HG03025 (cell line): ENCODE measurements at regions not wholly inside any gene's neighbourhood (a gene's known extent, or its start where the extent isn't known, plus 50 kb on each side); places are given as distances from the start of the nearest gene placed in this dataset.
A peak's percentile ranks its signal among the peaks of the same experiment; 100 is the strongest.
"Not testable (repeated sequence)": the region's sequence is repeated elsewhere in the genome, so short reads cannot be mapped to it uniquely, and the experiment has no call there.

Experiments
- ATAC-seq: cut with Tn5 transposase; IDR thresholded peaks from one replicate; pipeline ENCODE4 v1.9.1; 2021; ENCODE audit warnings: mild to moderate bottlenecking, moderate library complexity; ENCODE audit not compliant: unreplicated experiment, low FRiP score

DNA sequence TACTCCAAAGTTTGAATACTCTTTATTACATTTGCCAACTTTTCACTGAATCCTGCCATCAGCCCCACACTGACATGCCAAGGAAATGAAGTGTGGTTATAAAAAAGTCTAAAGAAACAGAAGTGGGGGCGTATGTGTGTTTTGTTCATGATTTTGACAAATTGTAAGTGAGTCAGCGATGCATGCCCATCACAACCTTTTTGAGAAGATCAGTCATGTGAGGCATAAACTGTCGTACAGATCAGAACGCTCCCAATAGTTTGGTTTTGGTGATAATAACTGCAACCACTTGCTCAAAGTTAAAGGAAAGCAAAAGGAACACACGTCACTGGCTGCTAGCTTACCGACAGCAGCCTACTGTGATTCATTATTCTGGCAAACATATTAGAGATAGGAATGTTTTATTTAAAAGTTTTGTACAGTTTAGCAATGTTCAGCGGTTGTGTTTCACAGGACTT lies 95.6 kb downstream of the RGS2 start:
- ATAC-seq: no peak

DNA sequence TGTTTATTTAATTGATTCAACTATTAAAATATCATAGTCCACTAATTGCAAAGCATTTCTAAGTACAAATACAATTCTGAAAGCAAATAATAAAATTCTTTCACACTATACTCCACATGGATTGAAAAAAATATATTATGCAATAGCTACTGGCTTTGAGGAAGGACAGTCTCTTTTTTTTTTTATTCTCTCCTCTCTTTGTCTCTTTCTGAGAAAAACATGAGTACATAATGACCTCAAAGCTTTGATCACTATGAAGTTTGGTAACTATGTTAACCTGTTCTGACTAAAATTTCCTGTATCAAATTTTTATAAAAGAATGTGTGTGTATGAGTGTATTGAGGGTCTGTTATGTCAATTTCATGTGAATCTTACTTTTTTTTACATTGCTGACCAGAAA lies 96.2 kb downstream of the RGS2 start:
- ATAC-seq: no peak

DNA sequence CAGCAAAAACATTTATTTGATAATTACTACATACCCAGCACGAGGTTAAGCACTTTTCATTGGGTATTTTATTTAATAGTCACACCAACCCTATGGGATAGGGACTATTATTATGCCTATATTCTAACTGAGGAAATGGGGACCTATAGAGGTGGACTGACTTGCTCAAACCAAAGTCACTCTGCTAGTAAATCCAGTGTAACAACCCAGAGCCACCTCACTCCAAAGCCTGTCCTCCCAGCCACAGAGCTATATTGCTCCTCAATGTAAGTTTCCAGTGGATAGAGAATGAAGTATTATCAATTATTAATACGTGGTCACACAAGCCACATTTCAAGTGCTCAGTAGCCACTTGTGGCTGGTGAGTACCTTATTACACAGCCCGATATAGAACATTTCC lies 97.5 kb downstream of the RGS2 start:
- no peak for ATAC-seq

DNA sequence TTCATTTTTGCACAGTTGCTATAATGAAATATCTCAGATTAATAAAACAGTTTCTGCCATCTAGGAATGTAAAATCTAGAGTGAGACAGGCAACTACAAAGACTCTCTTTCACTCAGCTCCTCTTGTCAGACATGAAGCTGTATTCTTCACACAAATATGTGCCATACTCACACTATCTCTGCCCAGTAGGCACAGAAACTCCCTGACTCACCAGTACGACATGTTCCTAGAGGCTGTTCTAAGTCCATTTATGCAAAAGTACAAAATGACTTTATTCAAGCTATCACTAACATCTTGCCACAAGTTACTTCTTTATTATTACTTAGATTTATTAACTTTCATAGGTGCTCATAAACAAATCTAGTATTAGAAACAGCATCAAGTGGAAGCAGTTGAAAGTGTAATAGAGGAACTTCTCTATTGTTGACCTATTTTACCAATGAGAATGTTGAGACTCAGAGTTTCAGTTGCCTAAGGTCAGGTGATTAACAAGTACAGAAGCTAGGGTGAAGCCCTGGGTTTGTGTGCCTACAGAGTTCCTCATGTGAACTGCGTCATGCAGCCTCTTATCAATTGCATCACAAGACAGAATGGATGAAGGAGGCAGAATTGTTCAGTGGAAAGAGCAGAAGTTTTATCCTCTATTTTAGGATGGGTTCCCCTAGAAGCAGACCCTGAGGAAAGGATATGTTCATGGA lies 98.9 kb downstream of the RGS2 start:
- ATAC-seq: no peak

DNA sequence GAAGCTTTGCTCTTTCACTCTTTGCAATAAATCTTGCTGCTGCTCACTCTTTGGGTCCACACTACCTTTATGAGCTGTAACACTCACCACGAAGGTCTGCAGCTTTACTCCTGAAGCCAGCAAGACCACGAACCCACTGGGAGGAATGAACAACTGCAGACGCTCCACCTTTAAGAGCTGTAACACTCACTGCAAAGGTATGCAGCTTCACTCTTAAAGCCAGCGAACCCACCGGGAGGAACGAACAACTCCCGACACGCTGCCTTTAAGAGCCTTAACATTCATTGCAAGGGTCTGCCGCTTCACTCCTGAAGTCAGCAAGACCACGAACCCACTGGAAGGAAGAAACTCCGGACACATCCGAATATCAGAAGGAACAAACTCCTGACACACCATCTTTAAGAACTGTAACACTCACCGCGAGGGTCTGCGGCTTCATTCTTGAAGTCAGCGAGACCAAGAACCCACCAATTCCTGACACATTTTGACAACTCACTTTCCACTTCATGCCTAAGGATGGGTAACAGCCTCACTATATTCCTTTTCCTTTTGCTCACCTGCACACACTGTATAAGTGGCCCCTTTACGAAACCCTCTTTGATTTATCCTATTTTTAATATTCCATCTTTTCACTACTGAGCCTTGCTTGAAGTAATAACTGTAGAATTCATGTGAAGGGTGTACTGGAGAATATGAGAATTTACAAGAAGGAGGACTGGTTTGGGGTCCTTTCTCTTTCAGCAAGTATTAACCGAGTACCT lies 103.2 kb downstream of the RGS2 start:
- not testable (repeated sequence) for ATAC-seq

DNA sequence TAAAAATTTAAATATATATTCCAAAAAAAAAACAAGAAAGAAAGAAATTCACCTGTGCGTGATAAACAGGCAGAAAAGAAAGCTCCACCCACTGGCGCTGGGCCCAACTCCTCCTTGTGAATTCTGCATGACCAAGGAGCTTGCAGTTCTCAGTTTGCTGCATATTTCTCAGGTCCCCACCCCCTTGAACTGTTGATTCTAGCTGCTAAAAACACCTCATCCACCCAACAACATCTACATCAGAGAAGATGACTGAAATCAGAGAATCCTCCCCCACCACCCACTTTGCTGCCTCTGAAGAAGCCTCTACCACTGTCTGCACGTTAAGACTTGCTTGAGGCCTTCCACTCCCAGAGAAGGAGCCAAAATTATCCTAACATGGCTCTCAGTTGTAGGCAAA lies 104.8 kb downstream of the RGS2 start:
- ATAC-seq: no peak

DNA sequence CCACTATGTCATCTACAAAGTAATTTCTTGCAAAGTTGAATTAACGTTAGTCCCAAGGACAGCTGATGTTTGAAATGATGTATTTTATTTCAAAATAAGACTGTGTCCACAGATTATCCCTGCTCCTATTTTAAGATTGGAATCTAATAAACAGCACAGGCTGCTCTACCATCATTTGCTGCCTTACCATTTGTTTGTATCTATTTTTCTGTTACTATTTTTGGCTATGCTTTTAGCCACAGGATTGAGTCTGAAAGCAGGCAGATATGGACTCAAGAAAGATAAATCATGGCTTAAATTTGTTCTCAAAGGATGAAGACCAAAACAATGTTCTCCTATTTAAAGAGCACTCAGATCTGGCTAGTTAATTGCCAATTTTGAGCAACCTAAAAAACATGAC lies 105.3 kb downstream of the RGS2 start:
- no peak for ATAC-seq

DNA sequence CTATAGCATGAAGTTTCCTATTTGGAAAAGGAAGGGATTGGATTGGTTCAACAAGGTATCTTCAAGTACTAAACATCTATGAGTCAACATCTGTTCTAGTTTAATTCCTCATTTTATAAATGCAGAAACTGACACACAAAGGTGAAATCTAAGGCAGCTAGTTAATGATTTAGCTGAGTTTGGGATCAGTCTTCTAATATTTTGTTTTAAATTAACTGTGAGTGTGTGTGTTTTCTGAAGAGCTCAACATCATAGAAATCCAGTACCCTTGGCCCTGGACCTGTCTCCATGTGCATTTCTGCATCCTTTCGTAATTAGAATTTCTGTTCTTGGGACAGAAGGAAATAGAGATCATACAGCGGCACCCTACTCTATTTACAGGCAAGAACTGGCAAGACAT lies 105.9 kb downstream of the RGS2 start:
- no peak for ATAC-seq

DNA sequence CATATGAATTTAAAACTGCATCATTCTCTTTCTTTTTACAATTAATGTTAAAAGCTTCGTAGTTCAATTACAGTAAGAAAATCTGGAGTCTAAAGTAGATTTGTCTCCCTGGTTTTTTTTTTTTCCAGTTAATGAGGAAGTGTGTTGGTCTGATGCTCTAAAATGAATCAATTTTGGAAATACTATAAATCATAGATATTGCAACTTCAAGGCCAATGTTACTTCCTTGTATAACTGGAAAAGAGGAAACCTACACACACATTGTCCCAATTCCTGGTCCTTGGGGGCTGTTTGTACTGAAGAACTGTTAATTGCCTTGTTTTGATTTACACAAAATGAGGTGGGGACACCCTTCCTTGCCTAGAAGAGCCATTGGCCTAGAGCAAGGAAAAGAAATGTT lies 107.2 kb downstream of the RGS2 start:
- no peak for ATAC-seq

DNA sequence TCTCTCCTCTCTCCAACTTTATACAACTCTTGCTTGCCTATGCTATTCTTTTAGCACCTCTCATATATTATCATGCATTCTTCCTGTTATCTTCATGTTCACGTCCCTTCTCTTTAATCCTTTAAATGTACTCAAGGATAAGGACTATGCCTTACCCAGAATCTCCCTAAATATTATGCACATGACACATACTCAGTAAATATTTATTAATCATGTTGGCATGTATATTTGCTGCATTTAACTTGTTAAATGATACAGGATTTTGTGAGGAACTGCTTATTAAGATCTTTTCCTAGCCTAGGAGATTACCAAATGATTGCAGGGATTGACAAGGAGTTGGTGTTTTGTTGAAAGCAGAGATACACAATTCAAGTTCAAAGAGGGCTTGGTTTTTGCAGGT lies 109.4 kb downstream of the RGS2 start:
- no peak for ATAC-seq

DNA sequence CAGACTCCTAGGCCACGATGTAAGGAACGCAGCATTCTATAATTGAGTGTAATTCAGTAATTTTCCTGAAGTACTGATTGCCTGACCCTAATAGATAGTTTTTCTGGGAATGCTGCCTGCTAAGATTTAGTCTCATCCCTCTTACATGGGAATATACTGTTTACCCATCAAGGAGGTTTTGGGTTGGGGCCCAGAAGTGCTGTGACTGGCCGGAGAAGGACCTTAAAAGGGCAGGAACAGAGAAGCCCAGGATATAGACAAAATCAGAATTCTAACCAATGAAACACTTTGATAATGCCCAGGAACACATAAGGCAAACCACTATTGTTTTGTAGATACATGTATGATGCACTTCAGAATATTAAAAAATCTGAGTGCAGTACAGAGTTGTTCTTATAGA lies 111.6 kb downstream of the RGS2 start:
- no peak for ATAC-seq

DNA sequence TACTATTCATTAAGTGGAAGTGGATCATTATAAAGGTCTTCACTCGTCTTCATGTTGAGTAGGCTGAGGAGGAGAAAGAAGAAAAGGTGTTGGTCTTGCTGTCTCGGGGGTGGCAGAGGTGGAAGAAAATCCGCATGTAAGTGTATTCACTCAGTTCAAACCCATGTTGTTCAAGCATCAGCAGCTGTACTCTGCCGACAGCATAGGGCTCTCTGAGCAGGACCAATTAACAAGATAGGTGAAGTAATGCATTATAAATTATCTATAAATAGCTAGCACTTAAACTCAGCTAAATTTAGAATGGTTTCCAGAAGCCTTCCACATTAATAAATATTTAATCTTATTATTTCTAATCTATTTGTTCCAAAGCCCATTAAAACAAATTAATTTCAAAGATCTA lies 116.8 kb downstream of the RGS2 start:
- no peak for ATAC-seq

DNA sequence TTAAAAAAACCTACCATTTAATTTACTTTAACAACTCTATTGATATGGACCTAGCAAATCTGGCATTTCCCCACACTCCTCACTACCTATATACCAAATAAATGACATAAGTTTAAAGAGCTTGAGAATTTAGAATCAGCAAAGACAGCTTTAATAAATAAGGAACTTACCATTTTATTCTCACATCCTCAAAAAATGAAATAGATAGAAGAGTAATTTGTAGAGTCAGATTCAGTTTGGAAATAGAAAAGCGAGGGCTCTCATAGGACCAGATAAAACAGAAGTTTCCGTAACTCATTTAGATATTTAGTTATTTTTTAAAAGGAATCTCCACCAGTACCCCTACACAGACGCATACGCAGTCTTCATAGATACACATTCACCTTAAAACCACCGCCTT lies 117.9 kb downstream of the RGS2 start:
- ATAC-seq: no peak

DNA sequence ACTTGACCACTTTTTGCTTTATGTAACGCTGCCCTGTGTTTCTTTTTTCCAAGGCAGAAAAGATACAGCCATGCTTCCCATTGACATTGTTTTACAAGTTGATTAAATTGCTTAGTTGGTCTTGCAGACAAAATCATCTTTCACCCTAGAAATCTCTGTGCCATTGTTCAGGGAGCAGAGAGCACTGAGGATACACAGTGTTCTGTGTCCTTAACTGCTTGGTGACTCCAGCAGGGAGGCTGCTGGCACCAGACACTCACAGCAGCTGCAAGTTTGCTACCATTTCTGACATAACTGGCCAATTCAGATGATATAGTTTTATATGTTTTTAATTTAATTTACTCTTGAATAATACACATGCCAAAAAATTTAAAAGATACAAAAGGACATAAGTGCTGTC lies 118.7 kb downstream of the RGS2 start:
- ATAC-seq: no peak

DNA sequence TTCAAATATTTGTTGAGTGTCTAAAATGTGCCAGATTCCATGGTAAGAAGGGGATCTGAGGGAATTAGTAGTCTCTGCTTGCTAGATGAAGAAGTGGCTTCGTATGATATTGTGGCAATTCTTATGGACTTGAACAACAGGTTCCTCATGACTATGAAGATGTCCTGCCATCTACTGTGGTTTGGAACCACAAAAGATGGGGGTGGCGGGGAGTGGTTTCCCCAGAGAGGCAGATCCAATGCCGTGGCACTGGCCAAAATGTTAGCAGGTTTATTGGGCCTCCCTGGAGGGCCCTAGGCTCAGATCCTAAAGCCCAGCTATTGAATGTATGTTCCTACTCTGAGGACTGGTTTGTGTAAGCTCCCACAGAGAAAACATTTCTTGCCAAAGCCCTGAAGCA lies 120.8 kb downstream of the RGS2 start:
- ATAC-seq: no peak

DNA sequence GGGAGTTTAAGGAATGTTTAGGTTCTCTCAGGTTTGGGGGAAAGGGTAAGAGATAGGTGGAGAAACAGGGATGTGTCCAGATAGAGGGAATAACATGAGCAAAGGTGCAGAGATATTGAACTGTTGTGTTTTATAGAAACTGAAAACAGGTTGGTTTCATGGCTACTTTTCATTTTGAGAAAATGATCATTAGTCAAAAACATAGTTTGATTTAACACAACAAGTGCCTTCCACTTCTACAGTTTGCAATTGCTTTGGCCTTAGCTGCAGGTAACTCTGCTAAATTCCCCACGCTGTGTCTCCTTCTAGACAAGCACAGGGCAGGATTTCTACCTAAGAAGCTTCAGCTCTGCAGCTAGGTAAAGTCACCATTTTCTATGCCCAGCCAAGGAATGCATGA lies 124.9 kb downstream of the RGS2 start:
- no peak for ATAC-seq

DNA sequence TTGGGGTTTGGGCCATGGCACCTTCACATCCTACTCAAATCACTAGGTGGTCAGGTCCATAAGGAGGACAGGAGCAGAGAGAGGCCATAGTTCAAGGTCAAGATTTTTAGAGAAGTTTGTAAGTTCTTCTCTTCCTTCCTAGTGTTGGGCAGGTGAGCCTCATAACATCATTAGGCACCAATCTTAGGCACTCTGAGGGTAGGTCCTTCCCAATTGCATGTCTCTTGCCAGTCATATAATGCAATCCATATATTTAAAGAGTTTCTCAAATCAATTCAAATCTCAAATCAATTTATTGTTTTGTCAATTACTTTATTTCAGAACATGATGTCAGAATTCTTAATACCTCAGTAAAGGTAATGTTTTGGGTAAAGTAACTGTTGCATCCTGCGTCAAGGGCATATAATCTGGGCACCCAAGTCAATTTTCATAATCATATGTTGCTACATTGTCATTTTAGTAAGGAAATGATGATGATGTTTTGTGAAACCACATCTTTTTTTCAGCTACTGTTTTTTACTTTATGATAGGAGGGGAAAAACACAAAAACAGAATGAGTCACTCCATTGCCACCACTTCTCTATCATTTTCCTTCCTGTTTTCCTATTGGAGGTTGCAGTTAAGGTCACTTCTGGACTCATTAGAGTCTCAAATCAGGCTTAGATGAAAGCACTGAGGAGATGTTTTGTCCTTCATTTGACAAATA lies 122.7 kb downstream of the UCHL5 start:
- ATAC-seq: no peak

DNA sequence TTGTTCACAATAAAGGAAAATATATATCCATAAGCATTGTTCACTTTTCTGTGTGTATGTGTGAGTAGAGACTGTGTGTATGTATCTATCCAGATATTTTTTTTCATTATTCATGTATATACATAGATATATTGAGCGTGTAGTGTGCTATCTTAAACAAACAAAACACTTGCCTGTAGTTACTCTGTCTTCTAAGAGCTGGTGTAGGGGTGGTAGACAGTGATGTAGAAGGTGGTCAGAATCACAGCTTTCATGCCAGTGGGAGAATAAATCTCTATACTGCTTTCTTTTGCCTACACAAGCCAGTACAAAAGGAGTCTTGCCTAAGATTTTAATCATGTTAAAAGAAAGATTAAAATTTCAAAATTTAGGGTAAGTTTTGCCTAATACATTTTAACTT lies 122.0 kb downstream of the UCHL5 start:
- ATAC-seq: no peak

DNA sequence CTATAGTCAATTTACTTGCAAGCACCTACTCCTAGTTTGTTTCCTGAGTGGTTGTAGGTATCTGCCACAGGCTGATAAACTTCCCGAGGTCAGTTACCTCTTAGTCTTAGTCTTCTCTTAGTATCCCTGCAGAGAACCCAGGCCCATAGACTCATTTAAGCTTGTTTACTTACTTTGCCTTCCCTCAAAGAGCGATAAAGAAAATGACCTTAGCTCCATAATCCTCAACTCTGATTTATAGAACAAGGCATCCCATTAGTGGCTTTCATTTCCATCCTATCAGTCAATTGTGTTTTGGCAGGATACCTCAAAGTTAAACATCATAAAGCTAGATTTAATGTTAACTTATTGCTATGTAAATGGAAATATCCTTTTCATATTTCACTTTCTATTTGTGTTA lies 119.7 kb downstream of the UCHL5 start:
- ATAC-seq: no peak

DNA sequence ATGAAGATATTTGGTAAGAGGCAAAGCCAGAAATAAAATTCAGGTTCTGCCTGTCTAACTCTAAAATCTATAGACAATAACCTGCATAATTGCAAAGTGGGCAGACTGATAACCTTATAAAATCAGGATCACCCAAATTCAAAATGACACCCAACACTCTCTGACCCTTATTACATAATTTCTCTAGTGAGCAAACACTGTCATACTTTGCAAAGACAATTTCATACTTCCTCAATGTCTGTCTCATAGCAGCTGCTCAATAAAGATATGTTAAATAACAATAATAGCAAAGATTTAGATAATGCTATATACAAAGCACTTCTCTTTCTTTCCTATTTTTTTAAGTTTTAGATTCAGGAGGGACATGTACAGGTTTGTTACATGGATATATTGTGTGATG lies 118.5 kb downstream of the UCHL5 start:
- no peak for ATAC-seq

DNA sequence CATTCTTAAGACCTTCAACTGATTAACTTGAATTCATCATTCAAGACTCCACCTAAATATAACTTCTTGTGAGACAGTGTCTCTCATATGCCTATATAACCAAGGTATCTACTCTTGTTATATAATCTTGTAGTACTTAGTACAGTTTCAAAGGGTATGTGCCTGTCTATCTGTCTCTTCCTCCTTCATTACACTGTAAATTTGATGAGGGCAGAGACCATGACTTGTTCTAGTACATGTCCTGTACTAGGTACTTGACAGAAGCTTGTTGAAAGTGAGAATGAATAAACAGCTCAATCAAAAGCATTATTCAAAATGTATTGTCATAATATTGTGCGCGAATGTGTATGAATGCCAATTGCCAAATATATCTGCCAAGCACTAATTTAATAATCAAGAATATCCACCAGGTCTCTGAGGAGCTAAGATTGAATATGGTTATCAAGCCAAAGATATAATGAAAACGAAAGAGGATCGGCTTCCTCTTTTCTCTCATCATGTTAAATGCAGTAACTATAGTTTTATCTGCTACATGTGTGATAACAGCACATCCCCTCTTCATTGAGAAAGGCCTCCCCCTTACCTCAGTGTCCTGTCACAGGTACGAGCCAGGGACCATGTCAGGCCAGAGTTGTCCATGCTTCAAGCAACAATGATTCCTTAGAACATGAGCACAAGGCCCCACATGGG lies 117.3 kb downstream of the UCHL5 start:
- peak; percentile 60 for ATAC-seq
